Stimulated activated CD8-positive, alpha-beta memory T cell treated with anti-CD3 and anti-CD28 coated beads, Interleukin-12 subunit alpha, Interleukin-12 subunit beta, amount 100 ng/mL, for 1 hour (primary cell): ENCODE measurements at regions not wholly inside any gene's neighbourhood (a gene's known extent, or its start where the extent isn't known, plus 50 kb on each side); places are given as distances from the start of the nearest gene placed in this dataset.
"Not testable (repeated sequence)": the region's sequence is repeated elsewhere in the genome, so short reads cannot be mapped to it uniquely, and the experiment has no call there.

Source experiments
- DNase-seq: peaks from one replicate; pipeline ENCODE4 v3.0.0-alpha.2; 2020; ENCODE audit warnings: low read depth

DNA sequence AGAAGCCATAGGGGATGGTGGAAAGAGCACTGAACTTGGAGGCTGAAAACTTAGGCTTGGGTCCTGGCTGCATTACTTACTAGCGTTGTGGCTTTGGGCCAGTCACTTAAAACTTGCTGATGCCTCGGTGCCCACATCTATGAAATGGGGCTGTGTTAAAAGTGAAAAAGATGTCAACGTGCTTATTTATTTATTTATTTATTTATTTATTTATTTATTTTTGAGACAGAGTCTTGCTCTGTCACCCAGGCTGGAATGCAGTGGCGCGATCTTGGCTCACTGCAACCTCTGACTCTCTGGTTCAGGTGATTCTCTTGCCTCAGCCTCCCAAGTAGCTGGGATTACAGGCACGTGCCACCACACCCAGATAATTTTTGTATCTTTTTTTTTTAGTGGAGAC, 94.3 kb downstream of the MRM1 start:
- not testable (repeated sequence) for DNase-seq

DNA sequence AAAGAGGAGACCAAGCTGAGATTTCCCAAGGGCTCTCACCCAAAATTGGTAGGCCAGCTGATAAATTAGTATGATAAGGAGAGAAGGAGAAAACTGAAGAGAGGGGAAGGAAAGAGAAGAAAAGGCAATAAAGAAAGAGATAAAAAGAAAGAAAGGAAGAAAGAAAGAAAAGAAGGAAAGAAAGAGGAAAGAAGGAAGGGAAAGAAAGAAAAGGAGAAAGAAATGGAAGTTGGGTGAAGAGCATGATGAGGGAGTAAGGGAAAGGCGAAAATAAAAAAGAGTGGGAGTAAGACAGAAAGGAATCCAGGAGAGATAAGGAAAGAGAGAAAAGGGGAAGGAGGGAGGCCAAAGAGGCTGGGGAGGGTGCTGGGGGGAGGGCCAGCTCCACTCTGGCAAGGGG, 95.4 kb downstream of the MRM1 start:
- DNase-seq: no peak

GRCh38 chr17:36697903-36698530, 96.6 kb downstream of the MRM1 start:
- no peak for DNase-seq

- DNase-seq: no peak
Measured at GRCh38 chr17:36701429-36702099, 100.2 kb downstream of the MRM1 start.

DNA sequence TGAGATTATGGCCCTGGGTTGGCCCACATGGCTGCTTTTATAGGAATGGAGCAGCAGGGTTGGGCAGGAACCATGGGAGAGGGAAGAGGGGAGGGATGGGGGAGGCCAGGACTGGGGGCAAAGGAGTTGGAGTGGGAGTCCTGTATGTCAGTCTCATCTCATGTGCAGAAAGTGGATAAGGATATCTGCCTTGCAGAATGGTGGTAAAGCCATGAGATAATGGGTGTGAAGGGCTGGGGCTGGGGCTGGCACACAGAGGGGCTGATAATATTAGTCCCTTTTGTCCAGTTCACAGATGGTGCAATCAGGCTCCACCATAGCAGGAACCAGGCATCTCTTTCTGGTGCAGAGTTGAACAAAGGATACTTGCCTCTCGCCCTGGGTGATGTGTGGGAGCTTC, 101.3 kb downstream of the MRM1 start:
- no peak for DNase-seq

DNA sequence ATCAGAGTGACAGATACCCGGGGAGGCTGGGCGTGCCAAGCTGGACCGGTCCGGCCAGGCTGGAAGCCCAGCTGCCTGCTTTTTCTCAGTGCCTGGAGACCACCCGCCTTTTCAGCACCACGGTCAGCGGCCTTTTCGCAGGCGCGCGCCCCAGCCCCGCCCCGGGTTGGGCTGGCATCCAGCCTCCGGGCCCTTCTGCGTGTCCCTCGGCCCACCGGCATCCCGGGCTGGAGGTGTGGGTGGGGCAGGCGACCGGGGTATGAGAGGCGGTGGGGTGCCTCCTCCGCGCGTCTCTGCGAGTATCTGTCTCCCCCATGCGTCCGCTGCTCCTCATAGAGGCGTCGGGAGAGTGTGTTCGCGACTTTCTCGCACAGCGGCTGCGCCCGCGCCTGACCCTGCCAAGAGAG, 102.5 kb downstream of the MRM1 start:
- peak; percentile 21 for DNase-seq

GRCh38 chr17:36705283-36705795, 104.0 kb downstream of the MRM1 start:
- no peak for DNase-seq

GRCh38 chr17:36705874-36706731, 104.7 kb downstream of the MRM1 start:
- DNase-seq: no peak

GRCh38 chr17:36707904-36708303, 106.5 kb downstream of the MRM1 start:
- DNase-seq: no peak

- no peak for DNase-seq
Measured at GRCh38 chr17:36714789-36715188, 113.4 kb downstream of the MRM1 start.

DNA sequence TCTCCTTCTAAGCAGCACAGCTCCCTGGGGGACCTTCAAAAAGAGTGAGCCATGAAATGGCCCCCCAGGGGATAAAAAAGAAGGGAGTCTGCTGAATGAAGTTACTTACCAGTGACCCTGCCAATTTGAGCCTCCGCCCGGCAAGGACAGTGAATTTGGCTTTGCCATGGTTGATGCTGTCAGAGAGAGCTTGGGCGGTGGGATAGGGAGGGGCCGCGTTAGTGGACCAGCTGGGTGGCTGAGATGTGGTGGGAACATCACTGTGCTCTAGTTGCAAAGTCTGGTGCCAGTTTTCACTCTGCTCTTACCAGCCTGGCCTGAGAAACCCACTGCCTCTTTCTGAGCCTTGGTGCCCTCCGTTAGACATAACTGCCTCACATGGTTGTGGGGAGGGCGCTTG, 114.6 kb downstream of the MRM1 start:
- no peak for DNase-seq

DNA sequence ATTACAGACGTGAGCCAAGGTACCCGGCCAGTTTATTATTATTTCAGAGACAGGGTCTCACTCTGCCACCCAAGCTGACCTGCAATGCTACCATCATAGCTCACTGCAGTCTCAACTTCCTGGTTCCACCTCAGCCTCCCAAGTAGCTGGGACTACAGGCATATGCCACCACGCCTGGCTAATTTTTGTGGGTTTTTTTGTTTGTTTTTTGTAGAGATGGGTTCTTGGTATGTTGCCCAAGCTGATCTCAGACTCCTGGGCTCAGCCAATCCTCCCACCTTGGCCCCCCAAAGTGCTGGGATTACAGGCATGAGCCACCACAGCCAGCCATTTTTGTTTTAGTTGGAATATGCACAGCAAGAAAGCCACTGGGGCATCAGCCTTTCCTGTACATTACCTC, 115.7 kb downstream of the MRM1 start:
- no peak for DNase-seq

DNA sequence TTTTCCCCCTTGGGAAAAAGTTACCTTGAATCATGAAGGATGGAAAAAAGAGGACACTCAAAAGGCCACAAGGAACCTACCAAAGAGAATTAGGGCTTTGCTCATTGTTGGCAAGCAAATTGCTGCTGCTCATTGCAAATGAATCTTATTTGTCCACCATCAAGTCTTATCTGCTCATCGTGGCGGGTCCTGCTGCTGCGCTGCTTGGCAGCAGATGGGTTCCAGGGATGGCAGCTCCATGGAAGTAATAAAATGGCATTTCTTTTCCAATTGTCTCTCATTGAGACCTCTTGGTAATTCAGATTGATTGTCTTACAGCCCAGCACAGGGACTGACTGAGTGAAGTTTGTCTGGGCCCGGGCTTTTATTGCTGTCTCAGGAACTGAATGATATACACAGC, 118.7 kb downstream of the MRM1 start:
- no peak for DNase-seq

GRCh38 chr17:36721560-36722120, 120.3 kb downstream of the MRM1 start:
- no peak for DNase-seq

GRCh38 chr17:36722121-36722902, 120.9 kb downstream of the MRM1 start:
- DNase-seq: peak; percentile 51

- DNase-seq: no peak
Measured at GRCh38 chr17:36722903-36723263, 121.5 kb downstream of the MRM1 start.

DNA sequence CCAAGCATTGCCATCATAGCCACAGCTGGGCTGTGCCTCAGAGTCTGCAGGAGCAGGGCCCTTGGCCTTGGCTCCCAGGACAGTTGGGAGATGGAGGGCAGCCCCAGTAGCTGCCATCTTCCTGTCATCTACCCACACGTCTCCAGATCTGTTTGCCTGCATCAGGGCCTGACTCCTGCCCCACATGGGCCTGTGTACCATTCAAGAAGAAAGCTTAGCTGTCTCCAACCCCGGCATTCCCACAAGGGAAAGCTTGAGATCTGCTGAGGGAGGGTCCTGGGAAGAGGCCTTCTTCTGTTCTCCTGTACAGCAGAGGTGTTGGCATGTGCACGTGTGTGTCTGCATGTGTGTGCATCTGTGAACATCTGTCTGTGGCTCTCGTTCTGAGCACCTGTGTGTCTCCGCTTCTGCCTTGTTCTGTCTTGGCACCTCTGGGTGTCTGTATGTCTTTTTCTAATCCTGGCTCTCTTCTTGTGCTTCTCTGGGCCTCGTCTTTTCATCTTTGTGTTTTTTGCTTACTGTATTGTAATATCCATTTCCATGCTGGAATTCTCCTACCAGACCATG, 122.2 kb downstream of the MRM1 start:
- DNase-seq: no peak

GRCh38 chr17:36726199-36726598, 124.8 kb downstream of the MRM1 start:
- no peak for DNase-seq

DNA sequence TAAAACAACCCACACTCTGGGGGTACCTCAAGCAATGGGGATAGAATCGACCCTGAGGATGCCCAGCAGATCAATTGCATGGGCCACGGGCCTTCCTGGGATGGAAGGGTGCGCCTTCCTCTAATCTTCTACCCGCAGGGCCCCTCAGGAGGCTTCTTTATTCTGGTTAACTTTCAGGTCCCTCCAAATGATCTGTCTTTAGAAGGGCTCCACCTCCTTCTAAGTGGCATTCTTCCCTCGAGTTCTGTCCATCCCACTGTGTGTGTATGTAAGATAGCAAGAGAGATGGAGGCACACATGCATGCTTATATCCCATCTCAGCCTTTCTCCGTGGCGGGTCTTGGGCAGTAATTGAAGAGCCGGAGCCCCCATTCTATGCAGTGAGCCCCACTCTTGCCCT, 125.7 kb downstream of the MRM1 start:
- DNase-seq: no peak

DNA sequence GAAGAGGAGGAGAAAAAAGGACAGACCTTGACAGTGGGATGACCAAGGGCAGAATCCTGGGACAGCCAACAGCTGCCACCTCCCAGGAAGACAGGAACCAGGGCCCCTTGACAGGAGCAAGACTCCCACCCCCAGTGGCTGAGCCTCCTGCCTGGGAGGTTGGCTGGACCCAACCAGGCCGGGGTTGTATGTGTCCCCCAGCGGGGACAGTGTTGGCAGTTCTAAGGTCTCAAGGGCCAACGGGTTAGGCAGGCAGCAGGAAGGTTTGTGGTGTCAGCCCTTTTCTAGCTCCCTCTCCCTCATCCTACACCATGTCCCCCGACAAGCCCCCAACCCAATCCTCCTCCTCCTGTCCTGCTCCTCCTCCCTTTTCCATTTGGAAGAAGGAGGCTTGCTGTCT, 126.2 kb downstream of the MRM1 start:
- DNase-seq: no peak
